ENCODE measurements at regions not wholly inside any gene's neighbourhood (a gene's known extent, or its start where the extent isn't known, plus 50 kb on each side); places are given as distances from the start of the nearest gene placed in this dataset.

- TF ChIP-seq CTCF (IDR thresholded peaks at IDR 0.05; ENCODE audit: poor library complexity, severe bottlenecking), result no peak
- TF ChIP-seq REST (IDR thresholded peaks at IDR 0.05; ENCODE audit: borderline replicate concordance), result no peak
- TF ChIP-seq EZH2 (IDR thresholded peaks at IDR 0.05; ENCODE audit: borderline replicate concordance, insufficient read depth, low read length, poor library complexity, severe bottlenecking), result no peak
- TF ChIP-seq POLR2AphosphoS5 (IDR thresholded peaks at IDR 0.05), result no peak
- TF ChIP-seq TAF1 (IDR thresholded peaks at IDR 0.05; ENCODE audit: low read depth), result no peak
- TF ChIP-seq RAD21 (conservative IDR thresholded peaks at IDR 0.05), result no peak
- no peak for TF ChIP-seq MXI1 (conservative IDR thresholded peaks at IDR 0.05; ENCODE audit: poor library complexity, severe bottlenecking)
These were observed 224.2 kb upstream of the ANXA10 start for GRCh38 chr4:167868163-167868562.

Data from neural cell (in vitro differentiated cells).